AML-193 (cell line): ENCODE measurements at regions not wholly inside any gene's neighbourhood (a gene's known extent, or its start where the extent isn't known, plus 50 kb on each side); places are given as distances from the start of the nearest gene placed in this dataset.

Experiments used
- DNase-seq, 2 experiments: peaks; one replicate each; lab custom pipeline; 2025; lab: John Stamatoyannopoulos, UW

GRCh38 chr3:25044762-25045710, 383.0 kb upstream of the RARB start:
- no peak for DNase-seq

GRCh38 chr3:25046911-25047771, 380.9 kb upstream of the RARB start:
- no peak for DNase-seq

- no peak for DNase-seq
Measured at GRCh38 chr3:25049304-25049703, 378.8 kb upstream of the RARB start.

- DNase-seq = no peak
Measured at GRCh38 chr3:25053360-25053759, 374.7 kb upstream of the RARB start.

- no peak for DNase-seq
Measured at GRCh38 chr3:25056036-25056755, 371.9 kb upstream of the RARB start.

- DNase-seq = no peak
Measured at GRCh38 chr3:25056803-25057351, 371.2 kb upstream of the RARB start.

- DNase-seq = no peak
Measured at GRCh38 chr3:25057379-25057778, 370.7 kb upstream of the RARB start.

- DNase-seq = no peak
Measured at GRCh38 chr3:25064681-25065080, 363.4 kb upstream of the RARB start.

GRCh38 chr3:25069970-25070369, 358.1 kb upstream of the RARB start:
- DNase-seq = no peak

- DNase-seq = no peak
Measured at GRCh38 chr3:25071846-25072245, 356.2 kb upstream of the RARB start.

- DNase-seq = no peak
Measured at GRCh38 chr3:25073423-25073822, 354.6 kb upstream of the RARB start.

GRCh38 chr3:25074149-25074548, 353.9 kb upstream of the RARB start:
- no peak for DNase-seq

GRCh38 chr3:25080461-25080860, 347.6 kb upstream of the RARB start:
- no peak for DNase-seq

- DNase-seq = no peak
Measured at GRCh38 chr3:25084016-25084415, 344.0 kb upstream of the RARB start.

- DNase-seq = no peak
Measured at GRCh38 chr3:25086721-25087120, 341.3 kb upstream of the RARB start.

- no peak for DNase-seq
Measured at GRCh38 chr3:25088284-25088683, 339.8 kb upstream of the RARB start.

GRCh38 chr3:25090698-25091453, 337.2 kb upstream of the RARB start:
- no peak for DNase-seq

GRCh38 chr3:25091934-25092333, 336.1 kb upstream of the RARB start:
- no peak for DNase-seq

- no peak for DNase-seq
Measured at GRCh38 chr3:25094932-25095685, 333.0 kb upstream of the RARB start.

- no peak for DNase-seq
Measured at GRCh38 chr3:25096536-25096935, 331.5 kb upstream of the RARB start.
